ENCODE measurements at regions not wholly inside any gene's neighbourhood (a gene's known extent, or its start where the extent isn't known, plus 50 kb on each side); places are given as distances from the start of the nearest gene placed in this dataset.

- no CpG with 5 or more reads among the region's 2 CpGs for whole genome bisulfite sequencing (ENCODE audit: insufficient coverage)
- Histone ChIP-seq H3K9me3 (replicated peaks; ENCODE audit: control insufficient read depth, low read depth, low read length) (no peaks in the 10 kb centered on the region), H3K4me1 (ENCODE audit: control insufficient read depth, insufficient read depth, low read length) (no peaks in the 10 kb centered on the region), H3K27me3 (ENCODE audit: control insufficient read depth, insufficient read depth, low read length) (no peaks in the 10 kb centered on the region), H3K27ac (ENCODE audit: low read length) (no peak overlapping the region), H3K36me3 (ENCODE audit: control insufficient read depth, insufficient read depth, low read length) (no peaks in the 10 kb centered on the region), H3K4me3 (ENCODE audit: low read length) (no peak overlapping the region)
- DNase-seq = no peak
These were observed 183.3 kb downstream of the PTGER3 start for GRCh38 chr1:70864302-70864701.

DNA sequence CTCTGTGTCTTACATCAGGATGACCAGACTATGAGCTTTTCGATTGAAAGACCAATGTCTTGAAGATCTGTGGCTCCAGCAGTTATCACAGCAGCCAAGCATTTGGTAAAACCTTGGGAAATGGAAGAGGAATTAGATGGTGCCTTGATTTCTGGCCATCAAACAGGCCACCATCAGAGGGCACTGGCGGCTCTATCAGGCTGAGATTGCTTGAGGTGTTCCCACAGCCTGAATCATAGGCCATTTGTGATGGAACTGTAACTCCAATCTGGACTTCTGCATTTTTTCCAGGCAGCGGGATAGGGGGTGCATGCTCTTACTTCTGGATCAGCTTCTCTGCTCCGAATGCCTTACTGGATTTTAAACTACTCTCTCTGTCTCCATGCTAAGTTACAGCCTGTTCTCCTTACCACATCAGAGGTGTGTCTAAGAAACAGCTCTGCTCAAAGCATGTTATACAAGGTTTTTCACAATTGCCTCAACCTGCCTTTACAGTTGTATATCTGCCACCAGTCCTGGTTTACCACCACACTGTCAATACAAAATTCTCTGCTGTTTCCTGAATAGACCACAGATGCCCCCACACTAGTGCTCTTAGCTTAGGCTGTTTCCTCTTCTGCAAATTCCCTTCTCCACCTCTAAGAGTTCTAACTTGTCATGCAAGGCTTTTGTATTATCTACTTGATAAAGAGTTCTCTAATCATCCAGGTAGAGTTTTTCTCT, 180.9 kb downstream of the PTGER3 start:
- 69% methylated on average over 4 of the region's 4 CpGs for WGBS (ENCODE audit: insufficient coverage)
- Histone ChIP-seq H3K4me1 (ENCODE audit: control insufficient read depth, insufficient read depth, low read length) (no peaks in the 10 kb centered on the region), H3K36me3 (ENCODE audit: control insufficient read depth, insufficient read depth, low read length) (no peaks in the 10 kb centered on the region), H3K27ac (ENCODE audit: low read length) (no peak overlapping the region), H3K9me3 (replicated peaks; ENCODE audit: control insufficient read depth, low read depth, low read length) (no peaks in the 10 kb centered on the region), H3K4me3 (ENCODE audit: low read length) (no peak overlapping the region), H3K27me3 (ENCODE audit: control insufficient read depth, insufficient read depth, low read length) (no peaks in the 10 kb centered on the region)
- DNase-seq = no peak

GRCh38 chr1:70871790-70872189, 175.8 kb downstream of the PTGER3 start:
- Histone ChIP-seq H3K4me1 (ENCODE audit: control insufficient read depth, insufficient read depth, low read length) (no peaks in the 10 kb centered on the region), H3K4me3 (ENCODE audit: low read length) (no peak overlapping the region), H3K36me3 (ENCODE audit: control insufficient read depth, insufficient read depth, low read length) (no peaks in the 10 kb centered on the region), H3K27me3 (ENCODE audit: control insufficient read depth, insufficient read depth, low read length) (no peaks in the 10 kb centered on the region), H3K9me3 (replicated peaks; ENCODE audit: control insufficient read depth, low read depth, low read length) (no peaks in the 10 kb centered on the region), H3K27ac (ENCODE audit: low read length) (no peak overlapping the region)
- DNase-seq = no peak
- no CpG with 5 or more reads among the region's 3 CpGs for WGBS (ENCODE audit: insufficient coverage)

DNA sequence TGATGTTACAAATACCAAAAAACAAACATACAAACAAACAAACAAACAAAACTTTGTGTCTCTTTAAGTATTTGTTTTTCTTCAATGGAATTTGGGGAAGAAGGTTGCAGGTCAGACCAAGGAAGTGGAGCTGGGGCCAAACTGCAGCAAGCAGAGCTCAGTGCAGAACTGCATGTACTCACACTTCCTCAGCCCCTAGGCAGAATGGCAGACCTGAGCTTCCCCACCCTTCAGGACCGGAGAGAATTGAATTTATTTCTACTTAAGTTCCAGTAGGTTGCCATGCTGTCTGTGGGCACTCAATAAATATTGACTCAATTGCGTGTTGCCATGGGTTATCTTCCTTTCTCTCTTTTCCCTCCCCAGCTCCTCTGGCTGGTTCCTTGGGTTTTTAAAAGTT, 173.6 kb downstream of the PTGER3 start:
- no peaks in the 10 kb centered on the region for H3K27me3 ChIP-seq (ENCODE audit: control insufficient read depth, insufficient read depth, low read length)
- no CpG with 5 or more reads among the region's 2 CpGs for WGBS (ENCODE audit: insufficient coverage)
- peak; percentile 12 for DNase-seq

DNA sequence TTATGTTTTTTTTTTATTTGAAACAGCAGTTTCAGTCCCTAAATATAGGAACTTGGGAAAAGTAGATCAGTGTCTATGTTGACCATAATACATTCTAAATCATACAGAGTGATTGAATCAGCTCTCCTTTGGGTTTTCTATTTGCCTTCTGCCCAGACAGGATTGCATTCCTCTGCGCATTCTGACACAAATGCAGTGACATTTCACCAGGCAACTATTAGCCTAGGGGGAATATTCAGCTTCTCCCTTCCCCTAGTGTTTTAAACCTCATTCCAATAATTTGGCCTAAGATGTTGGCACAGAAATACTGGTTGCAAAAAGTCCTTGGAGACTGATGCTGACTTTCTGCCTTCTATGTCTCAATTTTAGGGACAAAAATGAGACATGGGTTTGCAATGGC, 172.8 kb downstream of the PTGER3 start:
- no peaks in the 10 kb centered on the region for H3K4me1 ChIP-seq (ENCODE audit: control insufficient read depth, insufficient read depth, low read length)
- H3K27ac ChIP-seq (ENCODE audit: low read length) = no peak overlapping the region
- H3K9me3 ChIP-seq (replicated peaks; ENCODE audit: control insufficient read depth, low read depth, low read length) = no peaks in the 10 kb centered on the region
- no peaks in the 10 kb centered on the region for H3K36me3 ChIP-seq (ENCODE audit: control insufficient read depth, insufficient read depth, low read length)
- no CpG with 5 or more reads among the region's 1 CpG for WGBS (ENCODE audit: insufficient coverage)
- no peaks in the 10 kb centered on the region for H3K27me3 ChIP-seq (ENCODE audit: control insufficient read depth, insufficient read depth, low read length)
- no peak for DNase-seq
- H3K4me3 ChIP-seq (ENCODE audit: low read length) = no peak overlapping the region

More for the DNA sequence above, 173.6 kb downstream of the PTGER3 start:
- H3K4me3 ChIP-seq (ENCODE audit: low read length) = no peak overlapping the region
- no peaks in the 10 kb centered on the region for H3K9me3 ChIP-seq (replicated peaks; ENCODE audit: control insufficient read depth, low read depth, low read length)
- H3K36me3 ChIP-seq (ENCODE audit: control insufficient read depth, insufficient read depth, low read length) = no peaks in the 10 kb centered on the region
- no peak overlapping the region for H3K27ac ChIP-seq (ENCODE audit: low read length)
- H3K4me1 ChIP-seq (ENCODE audit: control insufficient read depth, insufficient read depth, low read length) = no peaks in the 10 kb centered on the region

DNA sequence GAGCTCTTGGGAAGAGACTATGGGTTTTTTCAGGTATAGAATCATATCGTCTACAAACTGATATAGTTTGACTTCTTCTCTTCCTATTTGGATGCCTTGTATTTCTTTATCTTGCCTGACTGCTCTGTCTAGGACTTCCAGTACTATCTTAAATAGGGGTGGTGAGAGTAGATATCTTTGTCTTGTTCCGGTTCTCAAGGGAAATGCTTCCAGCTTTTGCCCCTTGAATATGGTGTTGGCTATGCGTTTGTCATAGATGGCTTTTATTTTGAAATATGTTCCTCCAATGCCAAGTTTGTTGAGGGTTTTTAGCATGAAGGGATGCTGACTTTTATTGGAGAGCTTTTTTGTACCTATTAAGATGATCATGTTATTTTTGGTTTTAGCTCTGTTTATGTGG, 170.3 kb downstream of the PTGER3 start:
- Histone ChIP-seq H3K4me1 (ENCODE audit: control insufficient read depth, insufficient read depth, low read length) (no peaks in the 10 kb centered on the region), H3K36me3 (ENCODE audit: control insufficient read depth, insufficient read depth, low read length) (no peaks in the 10 kb centered on the region), H3K9me3 (replicated peaks; ENCODE audit: control insufficient read depth, low read depth, low read length) (no peaks in the 10 kb centered on the region), H3K27me3 (ENCODE audit: control insufficient read depth, insufficient read depth, low read length) (no peaks in the 10 kb centered on the region), H3K4me3 (ENCODE audit: low read length) (no peak overlapping the region), H3K27ac (ENCODE audit: low read length) (no peak overlapping the region)
- WGBS (ENCODE audit: insufficient coverage) = no CpG with 5 or more reads among the region's 3 CpGs
- DNase-seq = no peak

- H3K36me3 ChIP-seq (ENCODE audit: control insufficient read depth, insufficient read depth, low read length) = no peaks in the 10 kb centered on the region
- H3K4me3 ChIP-seq (ENCODE audit: low read length) = no peak overlapping the region
- no peaks in the 10 kb centered on the region for H3K4me1 ChIP-seq (ENCODE audit: control insufficient read depth, insufficient read depth, low read length)
- H3K9me3 ChIP-seq (replicated peaks; ENCODE audit: control insufficient read depth, low read depth, low read length) = no peaks in the 10 kb centered on the region
- no peaks in the 10 kb centered on the region for H3K27me3 ChIP-seq (ENCODE audit: control insufficient read depth, insufficient read depth, low read length)
- peak; percentile 14 for DNase-seq
- H3K27ac ChIP-seq (ENCODE audit: low read length) = no peak overlapping the region
- 0% methylated on average over 1 of the region's 3 CpGs for WGBS (ENCODE audit: insufficient coverage)
These were observed 159.7 kb downstream of the PTGER3 start for GRCh38 chr1:70887936-70888335.

GRCh38 chr1:70888722-70889121, 158.9 kb downstream of the PTGER3 start:
- no peak overlapping the region for H3K27ac ChIP-seq (ENCODE audit: low read length)
- H3K27me3 ChIP-seq (ENCODE audit: control insufficient read depth, insufficient read depth, low read length) = no peaks in the 10 kb centered on the region
- H3K9me3 ChIP-seq (replicated peaks; ENCODE audit: control insufficient read depth, low read depth, low read length) = no peaks in the 10 kb centered on the region
- H3K4me1 ChIP-seq (ENCODE audit: control insufficient read depth, insufficient read depth, low read length) = no peaks in the 10 kb centered on the region
- no peaks in the 10 kb centered on the region for H3K36me3 ChIP-seq (ENCODE audit: control insufficient read depth, insufficient read depth, low read length)
- H3K4me3 ChIP-seq (ENCODE audit: low read length) = no peak overlapping the region
- 70% methylated on average over 1 of the region's 4 CpGs for WGBS (ENCODE audit: insufficient coverage)
- no peak for DNase-seq

DNA sequence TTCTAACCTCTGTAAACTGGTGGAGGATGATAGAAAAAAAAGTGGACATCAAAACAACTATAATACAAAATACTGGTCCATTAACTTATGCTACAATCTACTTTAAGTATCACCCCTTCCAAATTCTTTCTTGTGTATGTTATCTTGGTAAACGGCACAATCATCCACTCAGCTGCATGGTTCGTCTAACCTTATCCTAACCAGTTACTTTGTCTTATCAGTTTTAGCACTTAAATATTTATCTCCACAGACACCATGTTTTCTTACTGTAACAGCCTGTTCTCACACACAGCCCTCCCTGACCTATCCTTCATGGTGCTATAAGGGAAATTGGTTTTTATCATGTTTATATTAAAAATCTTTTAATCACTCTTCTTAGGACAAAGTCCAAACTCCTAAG, 157.2 kb downstream of the PTGER3 start:
- no peaks in the 10 kb centered on the region for H3K27me3 ChIP-seq (ENCODE audit: control insufficient read depth, insufficient read depth, low read length)
- no peaks in the 10 kb centered on the region for H3K9me3 ChIP-seq (replicated peaks; ENCODE audit: control insufficient read depth, low read depth, low read length)
- no peak for DNase-seq
- no peaks in the 10 kb centered on the region for H3K4me1 ChIP-seq (ENCODE audit: control insufficient read depth, insufficient read depth, low read length)
- no CpG with 5 or more reads among the region's 2 CpGs for WGBS (ENCODE audit: insufficient coverage)
- H3K36me3 ChIP-seq (ENCODE audit: control insufficient read depth, insufficient read depth, low read length) = no peaks in the 10 kb centered on the region
- no peak overlapping the region for H3K27ac ChIP-seq (ENCODE audit: low read length)
- no peak overlapping the region for H3K4me3 ChIP-seq (ENCODE audit: low read length)

- no peaks in the 10 kb centered on the region for H3K9me3 ChIP-seq (replicated peaks; ENCODE audit: control insufficient read depth, low read depth, low read length)
- H3K27ac ChIP-seq (ENCODE audit: low read length) = no peak overlapping the region
- H3K4me3 ChIP-seq (ENCODE audit: low read length) = no peak overlapping the region
- H3K36me3 ChIP-seq (ENCODE audit: control insufficient read depth, insufficient read depth, low read length) = no peaks in the 10 kb centered on the region
- no peaks in the 10 kb centered on the region for H3K27me3 ChIP-seq (ENCODE audit: control insufficient read depth, insufficient read depth, low read length)
- no peak for DNase-seq
- no peaks in the 10 kb centered on the region for H3K4me1 ChIP-seq (ENCODE audit: control insufficient read depth, insufficient read depth, low read length)
These were observed 156.4 kb downstream of the PTGER3 start for GRCh38 chr1:70891051-70891843.
